Erythroblast (primary cell): ENCODE measurements at regions not wholly inside any gene's neighbourhood (a gene's known extent, or its start where the extent isn't known, plus 50 kb on each side); places are given as distances from the start of the nearest gene placed in this dataset.

Experiments used
- GATA1 ChIP-seq: IDR thresholded peaks from 2 replicates; pipeline ENCODE4 v1.6.1; 2011; ENCODE audit warnings: low read depth, mild to moderate bottlenecking, control low read depth, low read length, moderate library complexity
- POLR2A ChIP-seq: IDR thresholded peaks from 2 replicates; pipeline ENCODE4 v1.6.1; 2011; ENCODE audit warnings: mild to moderate bottlenecking, low read length

GRCh38 chr1:194860248-194861201, 1674.1 kb upstream of the B3GALT2 start:
- TF ChIP-seq POLR2A: no peak
- TF ChIP-seq GATA1: no peak
